ENCODE measurements at regions not wholly inside any gene's neighbourhood (a gene's known extent, or its start where the extent isn't known, plus 50 kb on each side); places are given as distances from the start of the nearest gene placed in this dataset.

DNA sequence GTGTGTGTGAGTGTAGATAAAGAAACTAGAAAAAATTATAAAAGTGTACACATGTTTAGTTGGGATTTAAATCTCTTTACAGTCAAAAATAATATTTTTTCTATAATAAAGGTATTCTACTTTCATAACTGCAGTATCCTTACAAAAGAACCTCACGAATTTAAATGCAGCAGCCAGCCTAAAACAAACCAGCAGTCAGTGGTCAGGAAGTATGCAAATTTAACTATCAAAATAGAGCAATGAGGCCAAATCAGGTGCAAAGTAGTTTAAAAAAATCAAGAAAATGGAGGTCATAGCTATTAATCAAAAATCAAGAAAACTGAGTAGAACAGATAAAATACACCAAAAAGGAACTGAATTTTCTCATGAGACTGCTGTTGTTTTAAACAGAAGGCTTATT lies 407.1 kb downstream of the CDH19 start:
- Histone ChIP-seq H3K9me3 (no peaks in the 10 kb centered on the region), H3K27me3 (no peaks in the 10 kb centered on the region), H3K36me3 (no peaks in the 10 kb centered on the region), H3K4me3 (no peak overlapping the region), H3K27ac (no peak overlapping the region), H3K4me1 (no peaks in the 10 kb centered on the region)
- TF ChIP-seq, protein P1, sequence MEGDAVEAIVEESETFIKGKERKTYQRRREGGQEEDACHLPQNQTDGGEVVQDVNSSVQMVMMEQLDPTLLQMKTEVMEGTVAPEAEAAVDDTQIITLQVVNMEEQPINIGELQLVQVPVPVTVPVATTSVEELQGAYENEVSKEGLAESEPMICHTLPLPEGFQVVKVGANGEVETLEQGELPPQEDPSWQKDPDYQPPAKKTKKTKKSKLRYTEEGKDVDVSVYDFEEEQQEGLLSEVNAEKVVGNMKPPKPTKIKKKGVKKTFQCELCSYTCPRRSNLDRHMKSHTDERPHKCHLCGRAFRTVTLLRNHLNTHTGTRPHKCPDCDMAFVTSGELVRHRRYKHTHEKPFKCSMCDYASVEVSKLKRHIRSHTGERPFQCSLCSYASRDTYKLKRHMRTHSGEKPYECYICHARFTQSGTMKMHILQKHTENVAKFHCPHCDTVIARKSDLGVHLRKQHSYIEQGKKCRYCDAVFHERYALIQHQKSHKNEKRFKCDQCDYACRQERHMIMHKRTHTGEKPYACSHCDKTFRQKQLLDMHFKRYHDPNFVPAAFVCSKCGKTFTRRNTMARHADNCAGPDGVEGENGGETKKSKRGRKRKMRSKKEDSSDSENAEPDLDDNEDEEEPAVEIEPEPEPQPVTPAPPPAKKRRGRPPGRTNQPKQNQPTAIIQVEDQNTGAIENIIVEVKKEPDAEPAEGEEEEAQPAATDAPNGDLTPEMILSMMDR (IDR thresholded peaks at IDR 0.05): no peak
- no peak for ATAC-seq
- WGBS, 2 donors: 0 to 3% methylated on average over 1 of the region's 1 CpG
- intact Hi-C loops (cut with DNase I): no loop called here
- DNase-seq: no peak

- TF ChIP-seq, protein P1 (IDR thresholded peaks at IDR 0.05): no peak
- Histone ChIP-seq H3K36me3 (no peaks in the 10 kb centered on the region), H3K9me3 (no peaks in the 10 kb centered on the region), H3K4me1 (no peaks in the 10 kb centered on the region), H3K27me3 (no peaks in the 10 kb centered on the region), H3K27ac (no peak overlapping the region), H3K4me3 (no peak overlapping the region)
- intact Hi-C loops (cut with DNase I): no loop called here
- WGBS, 2 donors: 41 to 54% methylated on average over 4 of the region's 4 CpGs
- ATAC-seq (peak in 1 of 8 donors; percentile 25), DNase-seq (no peak)
Observed at GRCh38 chr18:66193938-66194337, 410.0 kb downstream of the CDH19 start.

DNA sequence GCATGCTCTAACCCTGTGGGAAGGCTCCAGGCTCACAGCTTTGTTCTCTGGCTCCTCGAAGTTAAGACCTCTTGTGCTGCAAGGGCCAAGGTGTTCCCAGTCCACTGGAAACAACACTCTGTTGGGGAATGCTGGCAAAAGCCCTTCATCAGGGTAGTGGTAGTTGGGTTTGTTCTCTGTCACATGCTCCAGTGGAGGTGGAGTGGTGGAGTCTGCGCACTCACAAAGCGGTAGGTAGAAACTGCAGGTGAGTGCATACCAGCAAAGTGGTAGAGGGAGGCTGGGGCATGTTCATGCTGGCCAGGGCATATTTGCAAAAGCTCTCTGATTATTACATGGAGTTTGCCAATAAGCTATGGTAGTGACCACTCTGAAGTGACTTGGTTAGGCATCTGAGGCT lies 410.5 kb downstream of the CDH19 start:
- TF ChIP-seq, protein P1 (IDR thresholded peaks at IDR 0.05): no peak
- 47 to 57% methylated on average over 3 of the region's 3 CpGs for WGBS, 2 donors
- H3K27ac ChIP-seq: no peak overlapping the region
- H3K27me3 ChIP-seq: no peaks in the 10 kb centered on the region
- H3K4me1 ChIP-seq: no peaks in the 10 kb centered on the region
- no peaks in the 10 kb centered on the region for H3K36me3 ChIP-seq
- DNase-seq (no peak), ATAC-seq (no peak)
- H3K4me3 ChIP-seq: no peak overlapping the region
- intact Hi-C loops (cut with DNase I): no loop called here
- no peaks in the 10 kb centered on the region for H3K9me3 ChIP-seq

GRCh38 chr18:66168685-66169235 lies 417.9 kb downstream of the CDH7 start:
- intact Hi-C loops (cut with DNase I): no loop called here
- no peak overlapping the region for H3K27ac ChIP-seq
- ATAC-seq: peak in 7 of 8 donors; percentile 29 to 87 (median 75)
- peak in 1 of 2 donors; percentile 10 for DNase-seq
- WGBS, 2 donors: 54% methylated on average over 5 of the region's 5 CpGs
- peaks cover 0 to 5% (median 0%) of the 10 kb centered on the region in 11 donors for H3K9me3 ChIP-seq
- H3K36me3 ChIP-seq: no peaks in the 10 kb centered on the region
- H3K27me3 ChIP-seq: no peaks in the 10 kb centered on the region
- TF ChIP-seq, protein P1 (IDR thresholded peaks at IDR 0.05): peak in 1 of 9 donors; percentile 5
- H3K4me3 ChIP-seq: no peak overlapping the region
- H3K4me1 ChIP-seq: peaks cover 0 to 4% (median 0%) of the 10 kb centered on the region in 9 donors

Data from heart right ventricle (tissue), 16 donors.